Smooth muscle cell (in vitro differentiated cells): ENCODE measurements at regions not wholly inside any gene's neighbourhood (a gene's known extent, or its start where the extent isn't known, plus 50 kb on each side); places are given as distances from the start of the nearest gene placed in this dataset.

ENCODE experiments used
- DNase-seq: peaks from one replicate; lab custom pipeline; 2025; ENCODE audit not compliant: unreplicated experiment; lab: John Stamatoyannopoulos, UW
- H2AFZ ChIP-seq: fragments of 200-600 bp; sonication (generic); 2 replicates; pipeline ENCODE4 v1.6.0; 2016; ENCODE audit warnings: antibody characterized with exemption, low read depth, mild to moderate bottlenecking
- H3F3A ChIP-seq: fragments of 200-600 bp; sonication (generic); 2 replicates; pipeline ENCODE4 v1.6.0; 2017; ENCODE audit warnings: antibody characterized with exemption, low read depth
- H3K27ac ChIP-seq: fragments of 200-600 bp; sonication (generic); 2 replicates; pipeline ENCODE4 v1.5.1; 2016; ENCODE audit warnings: low read depth, mild to moderate bottlenecking
- H3K27me3 ChIP-seq: fragments of 200-600 bp; sonication (generic); 2 replicates; pipeline ENCODE4 v1.6.1; 2016; ENCODE audit warnings: low read depth, mild to moderate bottlenecking
- H3K36me3 ChIP-seq: fragments of 200-600 bp; sonication (generic); 2 replicates; pipeline ENCODE4 v1.5.1; 2016; ENCODE audit warnings: low read depth
- H3K4me1 ChIP-seq: fragments of 200-600 bp; sonication (generic); 2 replicates; pipeline ENCODE4 v1.5.1; 2016; ENCODE audit warnings: low read depth
- H3K4me2 ChIP-seq: fragments of 200-600 bp; sonication (generic); 2 replicates; pipeline ENCODE4 v1.6.0; 2016; ENCODE audit warnings: mild to moderate bottlenecking
- H3K4me3 ChIP-seq: fragments of 200-600 bp; sonication (generic); 2 replicates; pipeline ENCODE4 v1.5.1; 2016; ENCODE audit warnings: mild to moderate bottlenecking
- H3K79me2 ChIP-seq: fragments of 200-600 bp; sonication (generic); 2 replicates; pipeline ENCODE4 v1.6.0; 2016; ENCODE audit warnings: low read depth, mild to moderate bottlenecking
- H3K9ac ChIP-seq: fragments of 200-600 bp; sonication (generic); 2 replicates; pipeline ENCODE4 v1.6.0; 2016; ENCODE audit warnings: low read depth
- H3K9me3 ChIP-seq: fragments of 200-600 bp; sonication (generic); replicated peaks from 2 replicates; pipeline ENCODE4 v1.5.1; 2016; ENCODE audit warnings: low read depth
- H4K20me1 ChIP-seq: fragments of 200-600 bp; sonication (generic); 2 replicates; pipeline ENCODE4 v1.6.0; 2016; ENCODE audit warnings: low read depth
- CTCF ChIP-seq: fragments of 200-600 bp; sonication (generic); IDR thresholded peaks from 2 replicates; pipeline ENCODE4 v1.5.1; 2017; ENCODE audit warnings: borderline replicate concordance, mild to moderate bottlenecking, antibody characterized with exemption; ENCODE audit not compliant: insufficient read depth, poor library complexity, severe bottlenecking
- WGBS: methylation state at CpG from one replicate; pipeline ENCODE4 v1.1.7; 2016; ENCODE audit warnings: low lambda C conversion rate; 5-methylcytosine and 5-hydroxymethylcytosine counted together

- Histone ChIP-seq H4K20me1 (no peaks in the 10 kb centered on the region), H3K9me3 (no peaks in the 10 kb centered on the region), H3K79me2 (no peaks in the 10 kb centered on the region), H3K27ac (no peak overlapping the region), H3F3A (no peaks in the 10 kb centered on the region), H3K4me3 (no peak overlapping the region), H3K4me2 (no peak overlapping the region), H3K9ac (no peak overlapping the region), H2AFZ (no peak overlapping the region), H3K36me3 (no peaks in the 10 kb centered on the region), H3K27me3 (no peaks in the 10 kb centered on the region), H3K4me1 (no peaks in the 10 kb centered on the region)
- TF ChIP-seq CTCF: no peak
- DNase-seq: no peak
- 92% methylated on average over 3 of the region's 3 CpGs for WGBS
Observed at GRCh38 chr18:46294318-46294717, 190.1 kb downstream of the HAUS1 start.

- WGBS: 95% methylated on average over 5 of the region's 5 CpGs
- H3K4me2 ChIP-seq: no peak overlapping the region
- no peaks in the 10 kb centered on the region for H4K20me1 ChIP-seq
- no peaks in the 10 kb centered on the region for H3K36me3 ChIP-seq
- H3F3A ChIP-seq: no peaks in the 10 kb centered on the region
- TF ChIP-seq CTCF: no peak
- no peaks in the 10 kb centered on the region for H3K79me2 ChIP-seq
- H2AFZ ChIP-seq: no peak overlapping the region
- H3K4me1 ChIP-seq: no peaks in the 10 kb centered on the region
- DNase-seq: no peak
- no peak overlapping the region for H3K9ac ChIP-seq
- H3K9me3 ChIP-seq: no peaks in the 10 kb centered on the region
- H3K4me3 ChIP-seq: no peak overlapping the region
- H3K27me3 ChIP-seq: no peaks in the 10 kb centered on the region
- H3K27ac ChIP-seq: no peak overlapping the region
Observed at GRCh38 chr18:46294751-46295150, 190.6 kb downstream of the HAUS1 start.

GRCh38 chr18:46295416-46295815 lies 191.2 kb downstream of the HAUS1 start:
- TF ChIP-seq CTCF: no peak

GRCh38 chr18:46296656-46297055 lies 192.5 kb downstream of the HAUS1 start:
- no peak for TF ChIP-seq CTCF
- Histone ChIP-seq H3K9ac (no peak overlapping the region), H3K79me2 (no peaks in the 10 kb centered on the region), H3K4me2 (no peak overlapping the region), H3K27ac (no peak overlapping the region), H2AFZ (no peak overlapping the region), H3K4me3 (no peak overlapping the region), H3F3A (no peaks in the 10 kb centered on the region), H3K9me3 (no peaks in the 10 kb centered on the region), H3K36me3 (no peaks in the 10 kb centered on the region), H4K20me1 (no peaks in the 10 kb centered on the region), H3K27me3 (peaks cover 10% of the 10 kb centered on the region), H3K4me1 (no peaks in the 10 kb centered on the region)
- 89% methylated on average over 4 of the region's 4 CpGs for WGBS
- DNase-seq: no peak

More at GRCh38 chr18:46295416-46295815, 191.2 kb downstream of the HAUS1 start:
- 88% methylated on average over 7 of the region's 7 CpGs for WGBS
- Histone ChIP-seq H2AFZ (no peak overlapping the region), H3F3A (no peaks in the 10 kb centered on the region), H3K4me1 (no peaks in the 10 kb centered on the region), H3K36me3 (no peaks in the 10 kb centered on the region), H3K27me3 (peaks cover 2% of the 10 kb centered on the region), H3K4me2 (no peak overlapping the region), H3K79me2 (no peaks in the 10 kb centered on the region), H3K4me3 (no peak overlapping the region), H3K27ac (no peak overlapping the region), H3K9me3 (no peaks in the 10 kb centered on the region), H4K20me1 (no peaks in the 10 kb centered on the region), H3K9ac (no peak overlapping the region)
- no peak for DNase-seq
